HFFc6 (cell line): ENCODE measurements at regions not wholly inside any gene's neighbourhood (a gene's known extent, or its start where the extent isn't known, plus 50 kb on each side); places are given as distances from the start of the nearest gene placed in this dataset.
A peak's percentile ranks its signal among the peaks of the same experiment; 100 is the strongest.

ENCODE experiments used
- DNase-seq: peaks from one replicate; pipeline ENCODE4 v3.0.0-alpha.2; 2018
- H3K27ac Mint-ChIP-seq: 2 replicates; pipeline ENCODE4 v1.8.0; 2020; ENCODE audit warnings: mild to moderate bottlenecking, mixed read lengths
- H3K27me3 Mint-ChIP-seq: 2 replicates; pipeline ENCODE4 v1.8.0; 2021; ENCODE audit warnings: mild to moderate bottlenecking, moderate library complexity, mixed read lengths; ENCODE audit not compliant: insufficient read depth
- H3K36me3 Mint-ChIP-seq: 2 replicates; pipeline ENCODE4 v1.8.0; 2021; ENCODE audit warnings: low read depth, mixed read lengths
- H3K4me1 Mint-ChIP-seq: 2 replicates; pipeline ENCODE4 v1.8.0; 2020; ENCODE audit warnings: low read depth, mixed read lengths
- H3K4me3 Mint-ChIP-seq: 2 replicates; pipeline ENCODE4 v1.8.0; 2020; ENCODE audit warnings: mild to moderate bottlenecking, moderate library complexity, mixed read lengths
- H3K9me3 Mint-ChIP-seq: 2 replicates; pipeline ENCODE4 v1.8.0; 2020; ENCODE audit warnings: mild to moderate bottlenecking, mixed read lengths
- CTCF ChIP-seq: fragments of 200-600 bp; sonication (generic); IDR thresholded peaks from 2 replicates; pipeline ENCODE4 v1.5.0; 2021; ENCODE audit warnings: antibody characterized with exemption, mild to moderate bottlenecking

- no peaks in the 10 kb centered on the region for H3K36me3 Mint-ChIP-seq
- H3K27me3 Mint-ChIP-seq: peaks cover 3% of the 10 kb centered on the region
- DNase-seq: no peak
- TF ChIP-seq CTCF: no peak
- peaks cover 42% of the 10 kb centered on the region for H3K4me1 Mint-ChIP-seq
- no peak overlapping the region for H3K27ac Mint-ChIP-seq
- H3K9me3 Mint-ChIP-seq: no peaks in the 10 kb centered on the region
- H3K4me3 Mint-ChIP-seq: no peak overlapping the region
These were observed 81.1 kb upstream of the ARHGEF3 start for GRCh38 chr3:56882896-56883295.

GRCh38 chr3:56881841-56882240 lies 80.1 kb upstream of the ARHGEF3 start:
- Mint-ChIP-seq H3K4me1 (peaks cover 47% of the 10 kb centered on the region), H3K9me3 (no peaks in the 10 kb centered on the region), H3K36me3 (no peaks in the 10 kb centered on the region), H3K27me3 (peaks cover 3% of the 10 kb centered on the region), H3K4me3 (no peak overlapping the region), H3K27ac (no peak overlapping the region)
- no peak for TF ChIP-seq CTCF
- DNase-seq: no peak

GRCh38 chr3:56880720-56881575 lies 79.2 kb upstream of the ARHGEF3 start:
- Mint-ChIP-seq H3K9me3 (no peaks in the 10 kb centered on the region), H3K36me3 (no peaks in the 10 kb centered on the region), H3K27ac (no peak overlapping the region), H3K4me1 (peaks cover 39% of the 10 kb centered on the region), H3K4me3 (no peak overlapping the region), H3K27me3 (no peaks in the 10 kb centered on the region; the same call in none of the 2 replicates)
- TF ChIP-seq CTCF: no peak
- no peak for DNase-seq

- Mint-ChIP-seq H3K27me3 (no peaks in the 10 kb centered on the region; the same call in none of the 2 replicates), H3K4me1 (peaks cover 35% of the 10 kb centered on the region), H3K4me3 (no peak overlapping the region), H3K9me3 (no peaks in the 10 kb centered on the region), H3K36me3 (no peaks in the 10 kb centered on the region), H3K27ac (no peak overlapping the region)
- TF ChIP-seq CTCF: no peak
- DNase-seq: peak; percentile 29
These were observed 77.9 kb upstream of the ARHGEF3 start for GRCh38 chr3:56879436-56880215.

GRCh38 chr3:56878074-56878473 lies 76.3 kb upstream of the ARHGEF3 start:
- peaks cover 35% of the 10 kb centered on the region for H3K4me1 Mint-ChIP-seq
- DNase-seq: peak; percentile 5
- no peak overlapping the region for H3K4me3 Mint-ChIP-seq
- H3K36me3 Mint-ChIP-seq: no peaks in the 10 kb centered on the region
- H3K27ac Mint-ChIP-seq: no peak overlapping the region; the same call in 1 of the 2 replicates
- TF ChIP-seq CTCF: no peak
- H3K9me3 Mint-ChIP-seq: no peaks in the 10 kb centered on the region
- H3K27me3 Mint-ChIP-seq: no peaks in the 10 kb centered on the region; the same call in none of the 2 replicates
